Caco-2 (cell line): ENCODE measurements at regions not wholly inside any gene's neighbourhood (a gene's known extent, or its start where the extent isn't known, plus 50 kb on each side); places are given as distances from the start of the nearest gene placed in this dataset.

Experiments
- BruUV-seq: library from RNA; stranded (reverse); fragments of 400-500 nt; replicated peaks from 2 replicates; lab custom pipeline; 2021; lab: Mats Ljungman, UMichigan
- CTCF ChIA-PET: fragments of 300-600 bp; sonication (Branson Sonifier 250); formaldehyde crosslinking; loops from one replicate; lab custom pipeline; 2022; ENCODE audit warnings: antibody characterized with exemption; lab: Charles Lee
- POLR2A ChIA-PET: fragments of 300-600 bp; sonication (Branson Sonifier 250); formaldehyde crosslinking; loops from one replicate; lab custom pipeline; 2022; ENCODE audit warnings: antibody characterized with exemption; lab: Charles Lee
- DNase-seq, 2 experiments: peaks; one replicate each; pipeline versions ENCODE4 v3.0.0 to v3.0.0-alpha.2; 2020 to 2022
- H3K27me3 ChIP-seq: replicated peaks from 2 replicates; pipeline ENCODE4 v1.6.0; 2011; ENCODE audit warnings: low read length; ENCODE audit not compliant: control insufficient read depth, insufficient read depth
- H3K36me3 ChIP-seq: 2 replicates; pipeline ENCODE4 v1.5.1; 2011; ENCODE audit warnings: low read length; ENCODE audit not compliant: control insufficient read depth, insufficient read depth
- H3K4me1 ChIP-seq: fragments of 250-450 bp; sonication (Bioruptor Pico); 2 replicates; pipeline ENCODE4 v1.5.1; 2020; ENCODE audit warnings: mild to moderate bottlenecking
- H3K4me3 ChIP-seq: 2 replicates; pipeline ENCODE4 v1.5.1; 2011; ENCODE audit warnings: low read depth, mild to moderate bottlenecking, control low read depth, low read length
- H3K9me3 ChIP-seq: fragments of 250-450 bp; sonication (Bioruptor Pico); 2 replicates; pipeline ENCODE4 v1.5.1; 2020; ENCODE audit warnings: mild to moderate bottlenecking, moderate library complexity
- H3K27ac Mint-ChIP-seq: one replicate; pipeline ENCODE4 v1.8.0; 2022; ENCODE audit warnings: mixed read lengths; ENCODE audit not compliant: unreplicated experiment
- H3K27me3 Mint-ChIP-seq: one replicate; pipeline ENCODE4 v1.8.0; 2022; ENCODE audit warnings: mixed read lengths; ENCODE audit not compliant: insufficient read depth, unreplicated experiment
- H3K36me3 Mint-ChIP-seq: one replicate; pipeline ENCODE4 v1.8.0; 2022; ENCODE audit warnings: mild to moderate bottlenecking, mixed read lengths; ENCODE audit not compliant: insufficient read depth, unreplicated experiment
- H3K4me1 Mint-ChIP-seq: one replicate; pipeline ENCODE4 v1.8.0; 2022; ENCODE audit warnings: low read depth, mixed read lengths; ENCODE audit not compliant: unreplicated experiment
- H3K4me3 Mint-ChIP-seq: one replicate; pipeline ENCODE4 v1.8.0; 2022; ENCODE audit warnings: mild to moderate bottlenecking, moderate library complexity, mixed read lengths; ENCODE audit not compliant: unreplicated experiment
- H3K9me3 Mint-ChIP-seq: one replicate; pipeline ENCODE4 v1.8.0; 2022; ENCODE audit warnings: mixed read lengths; ENCODE audit not compliant: unreplicated experiment
- CTCF ChIP-seq, 2 experiments: fragments of 200-600 bp in 1 of 2; IDR thresholded peaks; 1 replicate in 1 of 2; 2 replicates in 1 of 2; pipeline versions ENCODE4 v1.5.1 to v1.8.0; 2011 to 2022; ENCODE audit warnings: antibody characterized with exemption in 1 of 2, control low read depth in 1 of 2, inconsistent platforms in 1 of 2, low read depth in 1 of 2, low read length in 1 of 2, mild to moderate bottlenecking in 1 of 2, moderate library complexity in 1 of 2; ENCODE audit not compliant: insufficient read depth in 1 of 2, severe bottlenecking in 1 of 2, unreplicated experiment in 1 of 2
- intact Hi-C: fragments of 100-400 bp; cut with micrococcal nuclease; formaldehyde crosslinking; loops from one replicate; pipeline ENCODE4 v1.10.0; 2022; ENCODE audit not compliant: unreplicated experiment

GRCh38 chr6:80728101-80728750 is 621.8 kb downstream of the BCKDHB start:
- intact Hi-C loops = no loop called here
- Mint-ChIP-seq H3K4me3 (no peak overlapping the region), H3K4me1 (no peaks in the 10 kb centered on the region), H3K9me3 (no peaks in the 10 kb centered on the region), H3K27me3 (no peaks in the 10 kb centered on the region), H3K36me3 (no peaks in the 10 kb centered on the region), H3K27ac (no peak overlapping the region)
- DNase-seq = no peak
- ChIA-PET POLR2A (no interaction called here), CTCF (no interaction called here)
- no peaks in the 10 kb centered on the region for H3K9me3 ChIP-seq
- BruUV-seq = no TSS peak
- H3K4me3 ChIP-seq = no peak overlapping the region
- H3K36me3 ChIP-seq = no peaks in the 10 kb centered on the region
- no peaks in the 10 kb centered on the region for H3K4me1 ChIP-seq
- TF ChIP-seq CTCF (IDR thresholded peaks at IDR 0.05; ENCODE audit: insufficient read depth in 1 of 2, low read depth in 1 of 2, low read length in 1 of 2, severe bottlenecking in 1 of 2, unreplicated experiment in 1 of 2) = no peak
- H3K27me3 ChIP-seq = no peaks in the 10 kb centered on the region

GRCh38 chr6:80725156-80725930 is 618.9 kb downstream of the BCKDHB start:
- H3K4me3 ChIP-seq = no peak overlapping the region
- DNase-seq = no peak
- H3K4me1 ChIP-seq = no peaks in the 10 kb centered on the region
- Mint-ChIP-seq H3K27ac (no peak overlapping the region), H3K36me3 (no peaks in the 10 kb centered on the region), H3K27me3 (no peaks in the 10 kb centered on the region), H3K4me3 (no peak overlapping the region), H3K9me3 (no peaks in the 10 kb centered on the region), H3K4me1 (no peaks in the 10 kb centered on the region)
- no peaks in the 10 kb centered on the region for H3K27me3 ChIP-seq
- H3K9me3 ChIP-seq = no peaks in the 10 kb centered on the region
- no peak for TF ChIP-seq CTCF (IDR thresholded peaks at IDR 0.05; ENCODE audit: insufficient read depth in 1 of 2, low read depth in 1 of 2, low read length in 1 of 2, severe bottlenecking in 1 of 2, unreplicated experiment in 1 of 2)
- H3K36me3 ChIP-seq = no peaks in the 10 kb centered on the region
- ChIA-PET POLR2A (no interaction called here), CTCF (no interaction called here)
- no TSS peak for BruUV-seq
- intact Hi-C loops = no loop called here

- DNase-seq = no peak
- Histone ChIP-seq H3K4me3 (no peak overlapping the region), H3K36me3 (no peaks in the 10 kb centered on the region), H3K9me3 (no peaks in the 10 kb centered on the region), H3K4me1 (no peaks in the 10 kb centered on the region), H3K27me3 (no peaks in the 10 kb centered on the region)
- no peaks in the 10 kb centered on the region for H3K9me3 Mint-ChIP-seq
- H3K4me3 Mint-ChIP-seq = no peak overlapping the region
- H3K27me3 Mint-ChIP-seq = no peaks in the 10 kb centered on the region
- H3K4me1 Mint-ChIP-seq = no peaks in the 10 kb centered on the region
- intact Hi-C loops = no loop called here
- H3K27ac Mint-ChIP-seq = no peak overlapping the region
- no TSS peak for BruUV-seq
- TF ChIP-seq CTCF (IDR thresholded peaks at IDR 0.05; ENCODE audit: insufficient read depth in 1 of 2, low read depth in 1 of 2, low read length in 1 of 2, severe bottlenecking in 1 of 2, unreplicated experiment in 1 of 2) = no peak
- CTCF ChIA-PET = no interaction called here
- no peaks in the 10 kb centered on the region for H3K36me3 Mint-ChIP-seq
- POLR2A ChIA-PET = no interaction called here
Measured at GRCh38 chr6:80720824-80721223, 614.4 kb downstream of the BCKDHB start.
